ENCODE measurements at regions not wholly inside any gene's neighbourhood (a gene's known extent, or its start where the extent isn't known, plus 50 kb on each side); places are given as distances from the start of the nearest gene placed in this dataset.

- H3K27ac ChIP-seq (ENCODE audit: low read depth, low read length), result no peak overlapping the region
- H3K4me2 ChIP-seq (ENCODE audit: insufficient read depth, low read length), result no peak overlapping the region
- H3K36me3 ChIP-seq (ENCODE audit: insufficient read depth, low read length), result no peaks in the 10 kb centered on the region
- no peaks in the 10 kb centered on the region for H3K4me1 ChIP-seq (ENCODE audit: insufficient read depth, low read length)
- DNase-seq (ENCODE audit: insufficient read length, low spot score, missing footprints), result no peak
- H3K27me3 ChIP-seq (ENCODE audit: insufficient read depth, low read length), result no peaks in the 10 kb centered on the region
- no peak overlapping the region for H2AFZ ChIP-seq (ENCODE audit: low read length)
- H3K9me3 ChIP-seq (ENCODE audit: low read depth, low read length), result no peaks in the 10 kb centered on the region
- H4K20me1 ChIP-seq (ENCODE audit: insufficient read depth, low read length), result no peaks in the 10 kb centered on the region
- no peak for TF ChIP-seq CTCF (IDR thresholded peaks at IDR 0.05; ENCODE audit: extremely low read depth, low read depth, low read length)
- H3K79me2 ChIP-seq (ENCODE audit: insufficient read depth, low read length), result no peaks in the 10 kb centered on the region
- H3K4me3 ChIP-seq (ENCODE audit: insufficient read depth, low read length), result no peak overlapping the region
These were observed 415.2 kb upstream of the DAB1 start for GRCh38 chr1:57839067-57839466.

DNA sequence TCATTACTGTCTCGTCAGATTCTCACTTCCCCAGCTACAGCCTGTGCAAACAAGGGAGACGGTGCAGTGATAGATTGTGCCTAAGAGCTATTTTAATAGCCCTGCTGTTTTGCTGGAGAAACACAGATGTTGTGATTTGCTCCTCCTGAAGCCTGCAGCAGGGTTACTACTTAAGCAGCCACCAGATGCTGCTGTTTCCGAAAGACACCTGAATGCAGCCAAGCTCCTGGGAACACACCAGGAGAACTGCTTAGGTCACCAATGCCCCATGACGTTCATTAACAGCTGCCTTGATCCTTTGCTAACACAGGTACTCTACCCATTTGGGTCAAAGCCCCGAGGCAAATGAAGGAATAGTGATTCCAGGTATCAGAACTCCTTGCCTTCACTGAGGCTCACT is 411.8 kb upstream of the DAB1 start:
- Histone ChIP-seq H3K9me3 (ENCODE audit: low read depth, low read length) (no peaks in the 10 kb centered on the region), H3K79me2 (ENCODE audit: insufficient read depth, low read length) (no peaks in the 10 kb centered on the region), H2AFZ (ENCODE audit: low read length) (no peak overlapping the region), H3K27ac (ENCODE audit: low read depth, low read length) (no peak overlapping the region), H3K36me3 (ENCODE audit: insufficient read depth, low read length) (no peaks in the 10 kb centered on the region), H3K4me3 (ENCODE audit: insufficient read depth, low read length) (no peak overlapping the region), H3K4me2 (ENCODE audit: insufficient read depth, low read length) (no peak overlapping the region), H3K27me3 (ENCODE audit: insufficient read depth, low read length) (no peaks in the 10 kb centered on the region), H4K20me1 (ENCODE audit: insufficient read depth, low read length) (no peaks in the 10 kb centered on the region), H3K4me1 (ENCODE audit: insufficient read depth, low read length) (no peaks in the 10 kb centered on the region)
- DNase-seq (ENCODE audit: insufficient read length, low spot score, missing footprints), result no peak
- TF ChIP-seq CTCF (IDR thresholded peaks at IDR 0.05; ENCODE audit: extremely low read depth, low read depth, low read length), result no peak

DNA sequence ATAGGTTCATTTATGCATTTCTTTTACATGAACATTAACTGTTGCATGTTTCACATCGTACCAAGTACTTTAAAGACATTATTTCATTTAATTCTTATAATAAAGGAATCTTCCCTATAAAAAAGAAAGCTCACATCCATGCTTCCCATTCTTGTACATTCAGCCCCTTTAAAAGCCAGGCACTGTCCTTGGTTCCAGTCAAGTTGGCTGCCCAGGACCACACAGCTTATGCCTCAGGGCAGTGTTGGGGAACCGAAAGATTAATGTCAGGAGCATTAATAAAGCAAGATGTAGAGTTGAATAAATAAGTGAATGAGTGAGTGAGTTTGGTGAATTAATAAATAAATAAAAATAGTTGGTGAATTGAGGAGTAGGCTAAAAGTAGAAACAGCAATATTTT is 409.4 kb upstream of the DAB1 start:
- no peak overlapping the region for H3K4me2 ChIP-seq (ENCODE audit: insufficient read depth, low read length)
- no peaks in the 10 kb centered on the region for H3K27me3 ChIP-seq (ENCODE audit: insufficient read depth, low read length)
- no peak overlapping the region for H2AFZ ChIP-seq (ENCODE audit: low read length)
- H3K9me3 ChIP-seq (ENCODE audit: low read depth, low read length), result no peaks in the 10 kb centered on the region
- no peaks in the 10 kb centered on the region for H4K20me1 ChIP-seq (ENCODE audit: insufficient read depth, low read length)
- no peaks in the 10 kb centered on the region for H3K36me3 ChIP-seq (ENCODE audit: insufficient read depth, low read length)
- no peak overlapping the region for H3K4me3 ChIP-seq (ENCODE audit: insufficient read depth, low read length)
- no peak for TF ChIP-seq CTCF (IDR thresholded peaks at IDR 0.05; ENCODE audit: extremely low read depth, low read depth, low read length)
- H3K4me1 ChIP-seq (ENCODE audit: insufficient read depth, low read length), result no peaks in the 10 kb centered on the region
- H3K79me2 ChIP-seq (ENCODE audit: insufficient read depth, low read length), result no peaks in the 10 kb centered on the region
- H3K27ac ChIP-seq (ENCODE audit: low read depth, low read length), result no peak overlapping the region
- no peak for DNase-seq (ENCODE audit: insufficient read length, low spot score, missing footprints)

DNA sequence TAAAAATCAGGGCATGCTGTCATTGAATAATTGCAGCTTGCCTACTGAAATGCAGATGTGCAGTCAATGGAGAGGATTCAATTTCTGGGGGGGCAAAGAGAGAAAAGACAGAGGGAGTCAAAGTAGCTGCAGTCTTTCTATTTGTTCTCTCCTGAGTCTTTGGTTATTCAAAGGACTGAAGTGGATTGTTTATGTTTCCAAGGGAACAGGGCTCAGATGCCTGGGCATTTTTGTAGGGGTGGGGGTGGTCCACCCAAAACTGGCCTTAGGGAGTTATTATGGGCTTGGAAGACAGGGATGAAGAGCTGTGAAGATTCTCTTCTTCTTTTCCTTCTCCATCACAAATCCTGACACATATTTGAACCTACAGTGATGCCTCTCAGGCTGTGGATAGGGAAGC is 408.8 kb upstream of the DAB1 start:
- TF ChIP-seq CTCF (IDR thresholded peaks at IDR 0.05; ENCODE audit: extremely low read depth, low read depth, low read length), result no peak
- Histone ChIP-seq H3K27me3 (ENCODE audit: insufficient read depth, low read length) (no peaks in the 10 kb centered on the region), H3K4me3 (ENCODE audit: insufficient read depth, low read length) (no peak overlapping the region), H3K9me3 (ENCODE audit: low read depth, low read length) (no peaks in the 10 kb centered on the region), H4K20me1 (ENCODE audit: insufficient read depth, low read length) (no peaks in the 10 kb centered on the region), H3K79me2 (ENCODE audit: insufficient read depth, low read length) (no peaks in the 10 kb centered on the region), H2AFZ (ENCODE audit: low read length) (no peak overlapping the region), H3K4me2 (ENCODE audit: insufficient read depth, low read length) (no peak overlapping the region), H3K36me3 (ENCODE audit: insufficient read depth, low read length) (no peaks in the 10 kb centered on the region), H3K27ac (ENCODE audit: low read depth, low read length) (no peak overlapping the region), H3K4me1 (ENCODE audit: insufficient read depth, low read length) (no peaks in the 10 kb centered on the region)
- no peak for DNase-seq (ENCODE audit: insufficient read length, low spot score, missing footprints)
